GM21515 (cell line): ENCODE measurements at regions not wholly inside any gene's neighbourhood (a gene's known extent, or its start where the extent isn't known, plus 50 kb on each side); places are given as distances from the start of the nearest gene placed in this dataset.
A peak's percentile ranks its signal among the peaks of the same experiment; 100 is the strongest.

Source experiments
- ATAC-seq: cut with Tn5 transposase; IDR thresholded peaks from one replicate; pipeline ENCODE4 v1.9.1; 2021; ENCODE audit not compliant: unreplicated experiment

DNA sequence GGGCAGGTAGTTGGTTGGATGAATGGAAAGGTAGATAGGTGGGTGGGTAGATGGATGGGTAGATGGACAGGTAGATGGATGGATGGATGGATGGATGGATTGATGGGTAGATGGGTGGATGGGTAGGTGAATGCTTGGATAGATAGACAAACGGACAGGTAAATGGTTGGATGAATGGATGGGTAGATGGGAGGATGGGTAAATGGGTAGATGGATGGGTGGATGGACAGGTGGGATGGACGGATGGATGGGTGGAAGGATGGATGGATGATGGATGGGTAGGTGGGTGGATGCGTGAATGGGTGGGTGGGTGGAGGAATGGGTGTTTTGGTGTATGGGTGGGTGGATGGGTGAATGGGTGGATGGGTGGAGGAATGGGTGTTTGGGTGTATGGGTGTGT, 50.1 kb upstream of the ASAP2 start:
- ATAC-seq: no peak

DNA sequence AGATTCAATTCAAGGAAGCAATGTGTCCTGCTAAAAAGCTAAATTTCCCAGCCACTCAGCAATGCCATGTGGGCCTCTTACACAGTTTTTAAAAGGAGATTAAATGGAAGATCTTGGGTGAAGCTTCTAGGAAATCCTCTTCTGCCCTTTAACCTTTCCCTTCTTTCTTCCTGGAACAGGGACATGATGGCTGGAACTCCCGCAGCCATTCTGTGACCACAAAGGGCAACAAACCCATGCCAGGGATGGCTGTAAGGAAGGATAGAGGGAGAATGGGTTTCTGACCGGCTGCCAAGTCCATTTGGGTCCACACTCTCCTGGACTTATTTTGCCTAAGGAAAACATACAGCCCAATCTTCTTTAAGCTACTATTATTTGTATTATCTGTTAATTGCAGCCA, 52.6 kb upstream of the ASAP2 start:
- ATAC-seq: no peak

DNA sequence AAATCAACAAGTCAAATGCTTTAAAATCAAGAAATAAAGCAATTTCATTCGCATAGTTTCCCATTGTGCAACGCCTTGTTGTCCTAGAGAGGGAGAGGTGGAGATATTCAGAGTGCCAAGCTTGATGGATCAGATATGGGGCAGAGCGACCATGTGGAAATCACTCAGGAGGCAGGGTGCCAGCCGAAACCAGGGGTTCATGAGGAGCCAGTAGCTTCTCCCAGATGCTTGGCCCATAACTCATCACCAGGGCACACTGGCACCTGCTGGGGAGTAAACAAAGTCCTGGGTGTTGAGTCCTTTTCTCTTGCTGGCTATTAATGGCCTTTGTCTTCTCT, 53.0 kb upstream of the ASAP2 start:
- ATAC-seq: no peak

DNA sequence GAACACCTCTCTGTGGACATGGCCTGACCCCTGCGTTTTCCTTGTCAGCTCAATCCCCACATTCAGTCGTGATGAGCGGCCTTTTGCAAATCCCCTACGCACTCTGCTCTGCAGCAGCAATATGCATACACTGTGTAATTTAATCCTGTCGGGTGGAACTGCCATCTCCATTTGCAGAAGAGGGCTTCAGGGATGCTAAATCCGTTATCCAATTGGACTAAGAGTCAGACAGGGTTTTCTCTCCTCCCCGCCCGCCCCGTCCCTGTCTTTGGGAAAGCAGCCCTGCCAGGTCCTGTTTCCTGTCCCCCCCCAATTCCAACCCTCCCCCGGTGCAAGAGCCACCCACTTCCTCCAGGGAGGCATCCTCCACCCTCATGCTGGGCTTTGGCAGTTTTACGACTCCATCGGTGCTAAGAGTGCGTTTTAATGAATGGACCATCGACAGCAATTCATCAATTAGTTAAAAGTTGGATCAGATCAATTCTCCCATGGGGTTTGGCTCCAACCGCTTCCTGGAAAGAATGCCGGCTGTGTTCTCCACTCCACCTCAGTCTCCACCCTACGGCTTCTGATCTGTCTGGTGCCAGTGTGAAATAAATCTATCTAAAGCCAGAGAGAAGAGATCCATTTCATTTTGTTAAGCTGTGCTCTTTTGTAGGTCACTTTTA, 53.5 kb upstream of the ASAP2 start:
- ATAC-seq: no peak

DNA sequence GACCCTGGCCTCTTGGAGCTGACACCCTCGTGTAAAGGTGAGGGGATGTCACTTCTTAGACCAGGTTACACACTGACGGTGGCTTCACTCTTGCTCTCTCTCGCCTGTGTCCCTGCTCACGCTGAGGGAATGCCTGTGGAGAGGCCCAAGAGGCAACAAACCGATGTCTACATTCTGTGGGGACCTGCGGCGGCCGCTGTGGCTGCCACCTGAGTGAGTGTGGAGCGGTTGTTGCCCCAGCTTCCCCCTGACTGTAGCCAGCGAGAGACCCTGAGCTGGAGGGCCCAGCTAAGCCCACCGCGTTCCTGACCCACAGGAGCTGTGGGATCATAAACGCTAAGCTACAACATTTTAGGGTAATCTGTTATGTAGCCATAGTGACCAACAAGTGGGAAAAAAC, 55.7 kb upstream of the ASAP2 start:
- ATAC-seq: no peak

DNA sequence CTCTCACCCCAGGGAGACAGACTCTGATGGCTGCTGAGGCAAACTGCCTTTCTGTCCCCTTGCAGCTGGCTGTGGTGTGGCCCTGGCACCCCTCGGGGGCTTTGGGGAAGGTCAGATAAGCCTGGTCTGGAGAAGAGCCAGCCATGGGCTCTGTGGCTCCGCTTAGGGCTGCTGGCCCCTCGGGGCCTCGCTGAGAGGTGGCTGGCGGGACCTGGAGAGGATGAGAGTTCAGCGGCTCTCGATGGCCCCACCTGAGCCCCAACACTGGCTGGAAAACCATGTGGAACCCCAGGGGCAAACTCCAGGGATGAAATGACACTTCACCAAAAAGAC, 56.1 kb upstream of the ASAP2 start:
- no peak for ATAC-seq

DNA sequence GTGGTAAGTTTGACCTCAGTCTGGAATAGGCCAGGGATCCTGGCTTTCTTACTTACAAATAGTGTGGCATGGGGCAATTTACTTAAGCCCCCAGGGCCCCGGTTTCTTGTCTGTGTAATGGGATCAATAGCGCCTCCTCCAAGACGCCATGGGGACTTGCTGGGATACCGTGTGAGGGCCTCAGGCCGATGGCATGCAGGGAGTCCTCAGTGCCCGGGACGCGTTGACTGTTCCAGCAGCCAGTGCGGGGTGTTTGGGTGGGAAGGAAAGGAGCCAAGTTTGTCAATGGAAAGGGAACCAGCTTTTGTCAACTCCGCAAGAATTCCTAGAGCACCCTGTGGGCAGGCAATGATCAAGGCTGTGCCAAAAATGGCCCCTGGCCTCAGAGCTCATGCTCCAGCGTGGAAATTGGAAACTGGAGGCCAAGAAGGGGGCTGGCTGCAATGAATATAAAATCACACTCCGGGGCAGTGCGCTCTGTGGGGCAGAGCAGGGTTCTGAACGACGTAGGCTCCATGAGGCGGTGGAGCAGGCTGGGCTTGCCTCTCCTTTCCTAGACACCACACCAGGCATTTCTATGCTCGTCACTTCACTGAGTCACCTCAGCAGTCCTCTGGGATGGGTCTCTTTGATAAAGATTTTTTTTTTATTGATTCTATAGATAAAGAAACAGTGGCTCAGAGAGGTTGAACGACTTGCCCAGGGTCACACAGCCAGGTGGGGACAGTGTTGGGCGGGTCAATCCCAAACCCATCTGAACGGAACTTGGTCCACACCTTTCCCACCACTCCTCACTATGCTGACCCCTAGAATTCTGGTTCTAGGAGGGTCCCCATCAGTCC, 56.7 kb upstream of the ASAP2 start:
- ATAC-seq: no peak

DNA sequence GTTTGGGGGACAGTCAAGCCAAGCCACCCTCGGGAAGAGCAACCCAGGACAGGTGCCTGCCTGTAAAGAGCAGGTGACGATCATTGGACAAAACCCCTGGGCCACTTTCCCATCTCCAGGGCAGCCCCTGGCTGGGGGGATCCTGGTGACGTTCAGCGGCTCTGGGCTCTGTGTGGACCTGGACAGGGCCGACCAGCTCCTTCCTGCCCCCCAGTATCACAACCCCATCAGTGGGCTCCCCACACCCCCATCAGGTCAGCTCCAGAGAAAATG, 57.3 kb upstream of the ASAP2 start:
- no peak for ATAC-seq

DNA sequence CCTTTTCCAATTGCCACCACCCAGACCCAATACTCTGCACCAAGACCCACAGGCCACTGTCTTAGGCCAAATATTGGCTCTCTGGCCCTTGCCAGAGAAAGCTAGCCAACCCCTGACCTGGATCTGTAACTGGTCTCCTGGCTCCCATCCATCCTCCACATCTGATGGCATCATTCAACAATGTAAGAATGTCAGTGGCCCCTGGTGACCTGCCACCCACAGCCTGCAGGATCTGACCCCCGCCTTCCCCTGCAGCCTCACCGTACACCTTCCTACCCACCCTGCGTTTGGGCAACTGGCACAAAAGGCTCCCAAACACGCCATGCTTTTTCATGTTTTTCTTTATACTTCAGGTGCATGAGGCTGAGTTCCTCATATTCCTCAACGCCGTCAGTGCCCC, 60.0 kb upstream of the ASAP2 start:
- no peak for ATAC-seq

DNA sequence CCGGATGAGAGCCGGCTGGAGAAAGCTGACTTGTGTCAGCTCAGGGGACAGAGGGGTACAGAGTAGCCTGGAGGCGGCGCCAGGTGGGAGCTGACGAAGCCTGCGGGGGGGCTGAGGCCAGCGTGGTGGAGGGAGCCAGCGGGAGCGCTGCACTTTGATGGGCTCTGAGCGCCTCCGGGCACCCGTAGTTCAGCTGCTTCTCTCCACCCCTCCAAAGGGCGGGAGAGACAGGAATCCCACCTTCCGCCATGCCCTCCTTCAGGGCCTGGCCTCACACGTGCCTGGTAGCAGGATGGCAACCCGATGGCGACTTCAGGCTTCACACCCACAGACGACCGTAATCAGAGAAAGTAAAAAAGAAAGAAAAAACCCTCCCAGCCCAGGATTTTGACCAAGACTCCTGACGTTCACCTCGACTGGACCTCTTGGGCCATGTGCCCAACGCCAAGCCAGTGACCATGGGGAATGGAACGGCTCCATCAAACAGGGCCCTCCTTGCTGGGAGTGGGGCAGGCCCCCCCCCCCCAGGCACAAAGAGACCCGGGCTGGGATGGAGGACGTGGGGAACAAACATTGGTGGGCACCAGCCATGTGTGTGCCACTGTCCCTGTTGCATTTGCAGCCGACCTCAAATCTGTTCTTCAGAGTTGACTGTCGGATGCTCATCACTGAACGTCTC, 60.7 kb upstream of the ASAP2 start:
- ATAC-seq: no peak

DNA sequence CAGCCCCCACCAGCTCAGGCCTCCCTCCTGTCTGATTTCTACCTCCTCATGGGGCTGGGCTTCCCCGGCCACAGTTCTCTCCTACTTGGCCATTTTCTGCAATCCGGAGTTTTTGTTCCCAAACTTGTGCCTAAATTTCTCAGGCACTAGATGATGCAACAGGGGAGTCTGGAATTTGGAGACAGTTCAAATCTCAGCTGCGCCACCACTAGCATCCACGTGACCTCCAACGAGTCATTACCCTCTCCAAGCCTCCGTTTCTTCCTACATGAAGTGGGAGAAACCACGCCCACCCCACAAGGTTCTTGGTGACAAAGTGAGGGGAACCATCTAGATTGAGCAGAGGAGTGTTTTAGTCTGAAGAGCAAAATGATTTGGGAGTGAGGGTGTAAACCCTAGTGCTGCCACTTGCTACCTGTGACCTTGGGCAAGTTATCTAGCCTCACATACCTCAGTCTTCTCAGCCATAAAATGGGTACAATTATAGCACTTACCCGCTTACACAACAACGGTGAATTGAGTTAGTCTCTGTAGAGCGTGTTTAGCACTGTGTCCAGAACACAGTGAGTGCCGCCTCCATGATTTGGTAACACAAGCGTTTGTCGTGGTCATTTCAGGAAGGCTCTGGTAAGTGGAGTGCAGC, 61.4 kb upstream of the ASAP2 start:
- ATAC-seq: no peak

DNA sequence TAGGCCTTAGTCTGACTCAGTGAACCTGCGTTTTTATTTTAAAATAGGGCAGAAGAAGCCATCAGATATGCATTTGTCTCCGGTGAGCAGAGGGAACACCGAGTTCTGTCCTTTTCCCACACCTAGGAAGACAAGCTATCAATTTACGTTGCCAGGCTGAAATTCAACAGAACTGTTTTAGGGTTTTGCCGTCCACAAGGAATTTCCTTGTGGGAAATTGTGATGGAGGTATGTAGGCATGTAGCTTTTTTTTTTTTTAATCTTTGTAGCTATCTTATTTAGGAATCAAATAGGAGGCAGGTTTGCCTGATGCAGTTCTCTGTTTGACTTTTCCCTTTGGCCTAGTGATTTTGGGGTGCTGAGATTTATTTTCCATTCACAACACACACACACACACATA, 62.0 kb upstream of the ASAP2 start:
- ATAC-seq: no peak

DNA sequence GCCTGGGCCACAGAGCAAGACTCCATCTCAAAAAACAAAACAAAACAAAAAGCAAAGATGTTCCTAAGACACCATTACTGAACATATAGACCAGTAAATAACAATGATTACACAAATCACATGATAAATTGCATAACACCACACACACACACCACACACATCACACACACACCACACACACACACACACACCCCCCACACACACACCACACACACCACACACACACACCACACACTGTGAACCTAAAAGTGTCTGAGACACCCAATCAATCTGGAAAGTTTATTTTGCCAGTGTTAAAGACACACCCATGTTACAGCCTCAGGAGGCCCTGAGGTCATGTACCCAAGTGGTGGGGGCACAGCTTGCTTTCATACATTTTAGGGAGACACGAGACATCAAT, 62.6 kb upstream of the ASAP2 start:
- no peak for ATAC-seq

DNA sequence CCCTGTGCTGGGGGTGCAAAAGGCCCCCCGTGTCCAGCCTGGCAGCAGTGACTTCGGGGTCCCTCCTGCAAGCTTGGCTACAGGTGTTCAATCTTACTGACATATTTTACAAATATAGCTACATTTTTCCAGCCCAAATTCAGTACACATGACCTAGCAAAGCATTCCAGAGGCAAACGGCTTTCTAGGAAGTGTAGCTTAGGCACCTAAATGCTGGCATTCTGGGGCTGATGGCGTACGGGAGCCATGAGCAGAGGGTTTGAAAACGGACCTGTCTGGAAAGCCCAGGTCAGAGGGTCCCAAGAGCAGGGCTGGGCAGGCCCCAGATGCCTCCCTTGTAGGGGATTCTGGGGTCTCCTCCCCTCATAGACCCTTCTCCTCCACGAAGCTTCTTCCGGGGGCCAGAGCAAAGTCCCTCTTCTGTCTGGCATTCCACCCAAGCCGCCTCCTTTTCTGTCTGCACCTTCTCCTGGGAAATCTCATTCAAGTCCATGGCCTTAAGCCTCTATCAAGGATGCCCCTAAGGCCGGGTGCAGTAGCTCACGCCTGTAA, 63.3 kb upstream of the ASAP2 start:
- no peak for ATAC-seq

DNA sequence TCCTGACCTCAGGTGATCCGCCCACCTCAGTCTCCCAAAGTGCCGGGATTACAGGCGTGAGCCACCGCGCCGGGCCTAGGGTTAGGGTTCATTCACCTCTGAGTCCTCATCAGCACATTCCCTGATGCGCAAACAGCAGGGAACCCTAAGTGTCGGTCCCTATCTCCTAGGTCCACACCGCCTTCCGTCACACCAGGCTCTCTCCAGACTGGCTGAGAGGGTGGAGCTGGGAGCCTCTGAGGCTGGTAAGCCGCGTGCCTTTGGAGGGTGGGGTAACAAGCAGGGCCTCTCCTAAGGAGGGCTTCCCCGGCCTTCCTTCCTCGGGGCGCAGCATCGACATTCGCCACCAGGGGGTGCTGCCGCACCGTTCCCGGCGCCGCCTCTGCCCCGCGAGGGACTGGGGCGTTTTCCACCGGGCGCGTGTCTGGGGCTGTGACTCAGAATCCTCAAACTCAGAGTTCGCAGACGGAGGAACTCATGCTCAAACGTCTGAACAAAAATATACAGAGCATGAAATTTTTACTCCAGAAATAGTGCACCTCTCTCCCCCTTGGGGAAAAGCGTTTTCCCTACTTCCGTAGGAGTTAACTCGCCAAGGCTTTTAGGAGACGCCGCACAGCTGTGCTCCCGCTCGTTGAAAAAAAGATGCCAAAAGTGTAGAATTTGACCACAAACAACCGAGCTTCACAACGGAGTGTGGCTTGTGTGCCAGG, 63.9 kb upstream of the ASAP2 start:
- peak; percentile 88 for ATAC-seq

DNA sequence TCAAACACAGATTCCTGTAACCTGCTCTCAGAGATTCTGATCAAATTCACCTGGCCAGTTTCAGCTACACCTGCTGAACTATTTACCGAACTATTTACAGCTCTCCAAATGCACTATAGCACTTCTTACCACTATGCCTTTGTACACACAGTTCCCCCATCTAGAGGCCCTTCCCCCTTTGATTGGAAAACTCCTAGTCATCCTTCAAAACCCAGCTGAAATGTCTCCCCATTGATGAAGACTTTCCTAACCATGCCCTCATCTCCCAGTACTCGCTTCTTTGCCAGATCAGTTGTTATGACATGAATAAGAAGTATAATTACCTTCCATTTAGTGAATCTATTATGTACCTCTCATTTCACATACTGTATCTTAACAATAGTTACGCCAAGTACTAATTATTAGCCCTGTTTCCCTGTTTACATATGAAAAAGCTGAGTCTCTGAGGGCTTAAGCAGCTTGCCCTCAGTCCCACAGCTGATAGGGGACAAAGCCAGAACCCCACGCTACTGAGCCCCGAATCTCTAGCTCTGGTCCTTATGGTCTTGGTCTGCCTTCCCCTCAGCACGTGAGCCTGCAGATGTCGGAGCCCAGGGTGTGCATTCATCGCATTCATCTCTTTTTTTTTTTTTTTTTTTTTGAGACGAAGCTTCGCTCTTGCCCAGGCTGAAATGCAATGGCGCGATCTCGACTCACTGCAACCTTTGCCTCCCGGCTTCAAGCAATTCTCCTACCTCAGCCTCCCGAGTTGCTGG, 64.7 kb upstream of the ASAP2 start:
- no peak for ATAC-seq

DNA sequence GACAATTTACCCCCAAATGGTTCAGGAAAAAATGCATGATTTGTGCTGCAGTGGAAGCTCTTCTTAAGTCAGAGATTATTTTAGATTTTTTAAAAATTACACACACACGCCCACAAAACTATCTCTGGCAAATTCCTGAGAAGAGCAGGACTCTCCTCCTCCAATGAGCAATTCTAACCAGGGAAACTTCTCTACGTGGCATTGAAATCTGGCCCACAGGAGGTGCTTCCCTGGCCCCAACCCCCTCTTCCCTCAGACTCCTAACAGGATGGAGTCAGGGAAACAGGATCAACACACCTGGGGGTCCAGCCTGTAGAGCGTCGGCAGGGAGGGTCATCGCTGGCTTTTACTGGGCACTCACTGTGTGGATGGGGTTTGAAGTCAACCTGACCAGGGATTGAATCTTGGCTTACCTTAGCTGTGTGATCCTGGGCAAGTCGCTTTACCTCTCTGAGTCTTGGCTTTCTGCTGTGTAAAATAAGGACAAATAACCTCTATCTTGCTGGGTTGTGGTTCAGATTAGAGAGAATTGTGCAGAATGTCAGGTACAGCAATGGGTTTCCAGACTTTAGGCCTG, 65.4 kb upstream of the ASAP2 start:
- no peak for ATAC-seq

DNA sequence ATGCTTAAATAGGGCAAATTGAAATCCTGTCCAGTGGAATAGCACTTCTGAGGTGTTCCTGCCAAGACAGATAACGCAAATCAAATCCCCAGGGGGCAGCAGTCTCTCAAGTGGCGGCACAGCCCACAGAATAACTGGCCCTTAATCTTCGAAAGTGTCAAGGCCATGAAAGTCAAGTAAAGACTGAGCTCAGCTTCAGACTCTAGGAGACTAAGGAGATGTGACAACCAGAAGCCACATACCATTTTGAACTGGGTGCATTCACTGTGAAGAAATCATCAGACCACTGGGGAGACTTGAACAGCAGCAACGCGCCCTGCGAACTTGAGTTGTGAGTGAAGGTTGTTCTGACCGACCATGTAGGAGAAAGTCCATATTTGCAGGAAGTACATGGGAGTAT, 66.0 kb upstream of the ASAP2 start:
- no peak for ATAC-seq

DNA sequence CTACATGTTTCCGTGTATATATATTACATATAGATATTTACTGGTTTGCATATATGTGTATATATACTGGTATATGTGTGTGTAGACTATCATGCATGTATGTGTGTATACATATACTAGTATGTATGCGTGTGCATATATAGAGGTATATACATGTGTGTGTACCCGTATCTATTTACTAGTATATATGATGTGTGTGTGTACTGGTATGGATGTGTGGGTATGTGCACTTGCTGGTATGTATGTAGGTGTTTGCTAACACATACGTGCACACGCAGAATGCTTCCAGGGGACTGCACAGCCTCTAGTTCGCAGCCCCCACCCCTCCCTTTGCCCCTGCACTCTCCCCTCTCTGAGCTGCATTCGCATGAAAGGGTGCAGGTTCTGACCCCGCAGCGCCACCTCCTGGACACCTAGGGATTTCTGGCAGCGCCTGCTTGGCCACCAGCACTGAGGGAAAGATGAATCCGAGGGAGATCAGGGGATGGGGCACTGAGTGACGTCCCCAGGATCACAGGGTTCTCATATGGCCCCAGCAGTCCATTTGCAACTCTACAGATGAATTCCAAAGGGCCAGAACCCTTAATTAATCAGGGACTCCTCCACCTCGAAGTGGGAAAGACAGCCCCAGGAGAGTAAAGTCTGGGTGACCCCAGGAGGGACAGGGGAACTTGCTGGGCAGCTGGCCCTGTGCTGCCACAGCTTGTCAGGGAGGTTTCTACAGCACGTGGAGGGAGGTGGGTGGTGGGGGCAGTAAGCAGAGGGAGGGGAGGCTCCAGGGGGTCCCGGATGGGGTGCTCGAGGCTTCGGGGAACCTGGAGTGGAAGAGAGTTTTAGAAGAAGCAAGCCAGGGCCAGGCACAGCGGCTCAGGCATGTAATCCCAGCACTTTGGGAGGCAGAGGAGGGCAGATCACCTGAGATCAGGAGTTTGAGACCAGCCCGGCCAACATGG, 66.8 kb upstream of the ASAP2 start:
- no peak for ATAC-seq
